ENCODE measurements at regions not wholly inside any gene's neighbourhood (a gene's known extent, or its start where the extent isn't known, plus 50 kb on each side); places are given as distances from the start of the nearest gene placed in this dataset.
"Not testable (repeated sequence)": the region's sequence is repeated elsewhere in the genome, so short reads cannot be mapped to it uniquely, and the experiment has no call there.

DNA sequence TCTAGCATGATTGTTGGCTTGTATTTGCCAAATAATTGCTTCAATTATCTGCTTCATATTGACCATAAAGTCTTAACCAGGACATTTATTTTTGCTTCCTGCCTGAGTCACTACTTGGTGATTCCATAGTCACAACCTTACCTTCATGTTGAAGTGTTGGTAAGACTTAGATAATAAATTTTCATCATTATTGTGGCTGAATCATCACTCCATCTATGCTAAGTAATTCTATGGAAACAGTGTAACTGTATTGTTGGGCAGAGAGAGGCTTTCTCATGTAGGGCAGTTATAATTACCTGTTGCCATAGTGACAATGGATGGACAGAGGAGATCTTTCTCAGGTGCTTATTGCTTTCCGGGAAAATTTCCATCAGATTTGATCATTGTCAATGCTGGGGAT, 330.7 kb upstream of the LRRC3B start:
- no peak for DNase-seq

DNA sequence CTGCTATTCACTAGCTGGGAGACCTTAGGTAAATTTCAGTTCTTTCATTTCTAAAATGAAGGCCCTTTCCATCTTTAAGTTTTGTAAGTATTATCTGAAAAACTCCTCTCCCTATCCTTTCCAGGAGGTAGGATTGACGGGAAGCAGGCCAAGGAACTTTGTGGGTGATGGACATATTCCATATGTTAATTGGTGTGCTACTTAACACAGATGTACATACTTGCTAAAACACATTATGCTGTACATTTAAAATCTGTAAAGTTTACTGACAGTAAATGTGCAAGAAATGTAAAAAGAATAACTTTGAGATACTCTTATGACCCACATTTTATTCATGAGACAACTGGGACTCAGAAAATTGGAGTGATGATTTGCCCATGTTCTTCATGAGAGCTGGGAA, 329.8 kb upstream of the LRRC3B start:
- DNase-seq, result no peak

DNA sequence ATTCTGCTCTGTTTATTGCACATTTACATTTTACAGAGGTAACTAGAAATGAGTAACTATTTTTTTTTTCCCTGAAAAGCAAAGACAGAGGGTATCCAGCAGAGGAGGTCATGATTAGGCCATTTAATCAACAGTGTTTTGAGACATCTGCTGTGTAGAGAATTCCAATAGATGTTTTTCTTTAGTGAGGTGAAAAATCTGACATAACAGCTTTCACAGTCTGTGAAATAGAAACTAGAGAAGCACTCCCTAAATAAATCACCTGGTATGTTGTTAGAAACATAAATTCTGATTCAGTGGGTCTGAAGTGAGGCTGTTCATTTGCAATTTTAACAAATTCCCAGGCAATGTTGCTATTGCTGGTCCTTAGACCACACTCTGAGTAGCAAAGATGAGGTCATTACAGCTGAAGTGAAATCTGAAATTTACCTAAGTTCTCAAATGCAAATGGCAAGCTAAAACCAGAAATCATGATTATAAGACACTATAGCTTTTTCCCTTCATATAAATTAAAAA, 329.2 kb upstream of the LRRC3B start:
- no peak for DNase-seq

- DNase-seq, result no peak
Measured at GRCh38 chr3:26307192-26307591, 315.4 kb upstream of the LRRC3B start.

- DNase-seq, result no peak
Measured at GRCh38 chr3:26307787-26308186, 314.8 kb upstream of the LRRC3B start.

DNA sequence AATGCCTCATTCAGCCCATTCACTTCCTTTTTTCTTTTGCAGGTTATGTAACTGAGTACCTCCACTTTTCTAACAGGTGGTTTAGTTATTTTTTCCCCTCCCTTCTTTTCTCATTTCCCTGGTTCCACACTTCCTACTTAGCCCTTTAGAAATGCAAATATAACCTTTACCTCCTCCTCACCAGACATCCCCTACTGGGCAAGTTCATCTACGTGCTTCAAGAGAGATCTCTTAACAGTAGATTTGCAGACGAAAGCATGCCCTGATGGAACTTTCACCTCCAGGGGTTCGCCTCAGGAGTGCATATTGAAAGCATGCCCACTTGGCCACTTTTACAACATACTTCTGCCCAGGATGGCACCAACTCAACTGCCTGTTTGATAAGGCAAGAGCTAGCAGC, 314.1 kb upstream of the LRRC3B start:
- DNase-seq, result no peak

- DNase-seq, result not testable (repeated sequence)
Measured at GRCh38 chr3:26309536-26309935, 313.0 kb upstream of the LRRC3B start.

- no peak for DNase-seq
Measured at GRCh38 chr3:26312816-26313215, 309.8 kb upstream of the LRRC3B start.

DNA sequence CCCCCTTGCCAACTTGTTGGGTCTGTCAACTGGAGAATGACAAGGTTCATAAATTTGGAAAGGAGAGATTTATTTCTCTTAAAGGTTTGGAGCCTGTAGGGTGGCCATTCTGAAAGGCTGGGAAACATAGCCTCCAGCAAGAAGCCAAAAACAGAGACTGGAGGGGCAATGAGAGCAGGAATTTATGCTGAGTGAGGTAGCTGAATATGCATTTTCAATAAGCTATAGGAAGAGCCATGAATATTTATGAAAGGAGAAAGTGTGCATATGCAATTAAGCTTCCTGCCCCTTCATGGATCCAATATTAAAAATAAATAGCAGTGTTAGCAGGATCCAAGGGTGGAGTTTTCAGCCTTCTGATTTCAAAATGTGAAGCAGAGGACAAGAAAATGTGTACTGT, 306.1 kb upstream of the LRRC3B start:
- no peak for DNase-seq

GRCh38 chr3:26323741-26324140, 298.8 kb upstream of the LRRC3B start:
- not testable (repeated sequence) for DNase-seq

- no peak for DNase-seq
Measured at GRCh38 chr3:26340001-26340400, 282.6 kb upstream of the LRRC3B start.

DNA sequence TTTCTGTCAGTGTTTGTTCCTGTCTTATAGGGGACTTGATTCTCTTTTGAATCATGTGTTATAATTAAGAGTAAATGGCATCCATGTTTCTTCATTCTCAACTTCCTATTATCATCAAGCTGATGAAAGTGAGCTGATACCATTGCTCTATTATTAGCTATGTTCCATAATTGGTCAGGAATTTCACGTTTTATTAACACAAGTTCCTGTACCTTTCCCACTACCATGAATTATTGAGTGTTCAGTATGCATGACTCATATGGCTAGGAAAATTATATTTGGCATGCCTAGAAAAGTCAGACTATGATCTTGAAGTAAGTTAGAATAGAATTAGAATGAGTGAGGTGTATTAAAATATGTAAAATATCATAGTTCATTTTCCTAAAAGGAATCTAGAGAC, 278.9 kb upstream of the LRRC3B start:
- no peak for DNase-seq

GRCh38 chr3:26345613-26346012, 277.0 kb upstream of the LRRC3B start:
- DNase-seq, result no peak

DNA sequence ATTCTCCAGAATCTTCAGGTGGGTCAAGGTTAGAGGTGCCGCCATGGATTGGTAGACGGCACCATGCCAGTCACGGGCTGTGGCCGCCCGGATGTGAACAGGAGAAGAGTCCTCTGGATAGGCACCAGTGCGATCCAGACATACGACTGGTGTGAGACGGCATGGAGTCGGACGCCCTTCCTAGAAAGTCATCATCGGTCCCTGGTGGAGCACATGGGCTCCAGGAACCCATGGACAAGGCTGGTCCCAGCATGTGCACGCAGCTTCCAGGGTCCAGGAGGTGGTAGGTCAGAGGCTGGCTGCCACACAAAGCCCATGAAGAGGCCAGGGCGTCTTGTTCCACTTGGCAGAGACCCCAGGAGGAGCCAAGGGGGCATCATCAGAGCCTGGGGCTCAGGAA, 276.1 kb upstream of the LRRC3B start:
- no peak for DNase-seq

DNA sequence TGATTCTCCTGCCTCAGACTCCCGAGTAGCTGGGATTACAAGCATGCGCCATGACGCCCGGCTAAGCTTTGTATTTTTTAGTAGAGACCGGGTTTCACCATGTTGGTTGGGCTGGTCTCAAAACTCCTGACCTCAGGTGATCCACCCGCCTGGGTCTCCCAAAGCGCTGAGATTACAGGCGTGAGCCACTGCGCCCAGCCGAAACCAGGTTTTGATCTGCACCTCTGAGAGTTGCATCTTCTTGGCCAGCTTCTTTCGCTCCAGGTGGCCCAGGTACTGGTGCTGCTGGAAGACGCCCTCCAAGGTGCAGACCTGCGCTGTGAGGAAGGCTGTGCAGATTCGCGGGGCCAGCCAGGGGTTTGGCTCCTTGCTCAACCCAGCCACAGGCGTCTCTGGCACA, 275.4 kb upstream of the LRRC3B start:
- DNase-seq, result no peak

GRCh38 chr3:26350853-26351252, 271.7 kb upstream of the LRRC3B start:
- no peak for DNase-seq

DNA sequence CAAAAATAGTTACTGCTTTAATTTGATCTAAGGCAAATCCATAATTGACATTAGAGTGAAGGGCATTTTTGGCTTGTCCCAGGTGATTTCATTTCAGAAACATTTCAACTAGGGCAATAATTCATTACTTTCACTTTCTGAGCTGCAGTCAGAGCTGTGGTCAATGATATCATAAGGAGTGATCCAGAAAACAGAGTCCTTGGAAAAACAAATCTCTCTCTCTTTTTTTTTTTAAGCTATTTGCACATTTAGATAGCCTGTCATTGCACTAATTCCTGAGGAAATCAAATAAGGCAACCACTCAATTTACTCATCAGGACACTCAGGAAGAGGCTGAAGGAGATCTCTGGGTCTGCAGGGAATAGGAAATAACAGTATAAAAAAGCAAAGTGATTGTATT, 269.5 kb upstream of the LRRC3B start:
- no peak for DNase-seq

DNA sequence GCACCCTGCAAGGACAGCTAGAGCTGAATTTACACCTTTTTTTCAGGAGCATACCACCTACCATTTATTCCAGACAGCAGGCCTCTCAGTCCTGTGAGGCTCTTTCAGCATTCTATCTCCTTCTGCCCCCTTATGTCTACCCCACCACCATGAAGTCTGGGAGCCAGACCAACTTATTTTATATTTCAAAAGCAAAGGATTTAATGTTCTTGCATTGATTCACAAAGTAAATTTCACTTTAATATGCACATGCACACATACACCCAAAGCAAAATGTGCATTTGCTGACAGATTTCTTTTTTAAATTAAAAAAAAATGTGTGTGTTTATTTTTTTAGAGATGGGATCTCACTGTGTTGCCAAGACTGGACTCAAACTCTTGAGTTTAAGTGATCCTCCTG, 264.2 kb upstream of the LRRC3B start:
- no peak for DNase-seq

GRCh38 chr3:26365706-26366105, 256.9 kb upstream of the LRRC3B start:
- DNase-seq, result no peak

GRCh38 chr3:26368312-26368711, 254.3 kb upstream of the LRRC3B start:
- DNase-seq, result no peak

DNA sequence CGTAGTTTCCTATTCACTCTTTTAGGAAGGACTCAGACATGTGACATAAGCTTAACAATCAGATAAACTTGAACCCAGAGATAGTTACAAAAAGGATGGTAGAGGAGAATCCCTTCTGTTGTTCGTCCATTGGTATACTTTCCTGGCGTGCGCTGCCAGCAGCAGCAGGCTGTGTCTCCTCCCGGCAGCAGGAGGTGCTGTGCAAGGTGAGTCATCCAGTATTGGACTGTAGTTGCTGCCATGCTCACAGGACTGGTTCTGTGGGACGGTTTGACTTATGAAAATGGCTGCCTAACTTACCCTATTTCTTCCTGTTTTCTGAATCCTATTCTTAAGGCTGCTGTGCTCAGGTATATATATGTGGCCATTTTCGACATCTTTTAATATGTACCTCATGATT, 253.4 kb upstream of the LRRC3B start:
- no peak for DNase-seq

DNA sequence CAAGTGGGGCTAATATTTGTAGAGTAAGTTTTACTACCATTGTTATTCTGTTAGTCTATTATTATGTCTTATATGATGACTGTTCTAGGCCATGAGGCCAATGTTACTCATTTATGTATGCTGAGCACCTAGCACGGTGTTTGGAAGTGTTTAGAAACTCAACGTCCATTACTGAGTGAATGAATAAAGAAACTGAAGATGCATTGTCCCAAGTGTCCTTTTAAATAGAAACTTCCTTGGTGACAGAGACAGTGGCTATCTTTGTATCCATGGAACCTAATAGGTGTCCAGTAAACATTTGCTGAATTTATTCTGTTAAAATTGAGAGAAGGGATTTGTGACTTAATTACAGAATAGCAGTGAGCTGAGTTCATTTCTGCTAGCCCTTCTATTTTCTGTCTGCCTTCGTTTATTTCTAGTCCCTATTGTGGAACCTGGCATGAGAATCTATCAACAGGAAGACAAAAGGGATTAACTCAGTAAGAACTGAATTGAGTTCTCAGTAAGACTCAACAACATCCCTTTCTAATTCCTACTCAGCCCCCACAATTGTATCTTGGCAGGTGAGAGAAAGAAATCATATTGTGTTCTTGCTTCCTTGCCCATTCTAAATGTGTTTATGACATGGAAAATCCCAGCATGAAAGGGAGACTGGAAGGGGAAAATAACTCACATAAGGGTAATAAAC, 246.6 kb upstream of the LRRC3B start:
- no peak for DNase-seq

DNA sequence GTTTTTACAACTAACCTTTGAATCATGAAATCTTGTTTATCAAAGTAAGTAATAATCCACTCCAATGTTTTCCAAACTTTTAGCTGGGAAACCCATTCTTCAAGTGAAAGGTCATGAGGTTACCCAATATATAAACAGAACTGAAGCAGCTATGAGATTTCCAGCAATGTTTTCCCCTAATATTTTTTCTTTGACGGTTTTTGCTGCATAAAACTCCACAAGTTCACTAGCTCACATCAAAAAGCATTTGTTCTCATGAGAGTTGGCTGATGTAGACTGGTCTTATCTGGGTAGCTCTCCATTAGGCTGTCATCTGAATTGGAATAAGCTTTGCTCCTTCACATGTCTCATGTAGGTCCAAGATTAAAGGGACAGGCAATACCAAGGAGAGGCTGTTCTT, 241.2 kb upstream of the LRRC3B start:
- no peak for DNase-seq

DNA sequence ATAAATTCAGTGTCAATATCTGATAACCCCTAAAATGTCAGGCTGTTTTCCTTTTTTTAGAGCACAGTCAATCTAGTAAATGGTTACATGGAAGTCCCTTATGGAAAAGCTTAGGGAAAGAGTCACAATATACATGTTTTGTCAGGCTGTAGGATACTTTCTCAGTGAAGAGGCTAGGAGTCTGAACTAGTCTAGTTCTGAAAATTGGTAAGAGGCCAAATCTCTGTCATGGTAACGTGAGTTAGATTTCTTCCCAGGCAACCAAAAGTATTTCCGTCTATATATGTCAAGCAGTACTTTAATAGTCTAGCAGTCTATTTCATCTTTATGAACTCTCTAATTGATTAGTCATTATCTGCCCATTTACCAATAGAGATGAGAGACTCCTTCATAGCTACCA, 215.9 kb upstream of the LRRC3B start:
- no peak for DNase-seq

- DNase-seq, result no peak
Measured at GRCh38 chr3:26418553-26418952, 204.0 kb upstream of the LRRC3B start.
